Uterus (tissue), 3 donors: ENCODE measurements at regions not wholly inside any gene's neighbourhood (a gene's known extent, or its start where the extent isn't known, plus 50 kb on each side); places are given as distances from the start of the nearest gene placed in this dataset.

Source experiments
- DNase-seq, 2 donors: peaks; one replicate each; pipeline ENCODE4 v3.0.0-alpha.2; 2019 to 2020
- H3K27ac ChIP-seq, 2 donors: fragments of 200-600 bp; sonication (generic); 1 replicate in 1 of 2; 2 replicates in 1 of 2; pipeline ENCODE4 v1.5.1; 2016 to 2018
- H3K27me3 ChIP-seq, 2 donors: fragments of 200-600 bp; sonication (generic); one replicate each; pipeline ENCODE4 v1.5.1; 2018 to 2019; ENCODE audit warnings: control low read depth in 1 of 2
- H3K36me3 ChIP-seq, 2 donors: fragments of 200-600 bp; sonication (generic); one replicate each; pipeline ENCODE4 v1.5.1; 2019; ENCODE audit warnings: control low read depth in 1 of 2
- H3K4me1 ChIP-seq, 2 donors: fragments of 200-600 bp; sonication (generic); one replicate each; pipeline ENCODE4 v1.5.1; 2018 to 2019; ENCODE audit warnings: control low read depth in 1 of 2
- H3K4me3 ChIP-seq, 2 donors: fragments of 200-600 bp; sonication (generic); 1 replicate in 1 of 2; 2 replicates in 1 of 2; pipeline ENCODE4 v1.5.1; 2018 to 2019; ENCODE audit warnings: mild to moderate bottlenecking in 1 of 2
- H3K9me3 ChIP-seq, 2 donors: fragments of 200-600 bp; sonication (generic); one replicate each; pipeline ENCODE4 v1.5.1; 2019; ENCODE audit warnings: control low read depth in 1 of 2
- CTCF ChIP-seq, 4 experiments: fragments of 200-600 bp in 2 of 4; fragments of 450-650 bp in 2 of 4; sonication (generic) in 2 of 4; IDR thresholded peaks; one replicate each; pipeline ENCODE4 v1.5.1; 2016 to 2019; ENCODE audit warnings: antibody characterized with exemption in 4 of 4, mild to moderate bottlenecking in 2 of 4, moderate library complexity in 1 of 4
- POLR2A ChIP-seq, 2 donors: fragments of 450-650 bp; IDR thresholded peaks; one replicate each; pipeline ENCODE4 v1.6.1; 2016; ENCODE audit warnings: antibody characterized with exemption in 2 of 2, mild to moderate bottlenecking in 1 of 2, moderate library complexity in 1 of 2
- intact Hi-C: fragments of 100-400 bp; cut with DNase I; formaldehyde crosslinking; loops from one replicate; pipeline ENCODE4 v1.15.1; 2023; ENCODE audit warnings: low total_unique reads
- donor health status: DM: yes; HTN: yes; CAD: no.

- Histone ChIP-seq H3K27me3 (no peaks in the 10 kb centered on the region), H3K27ac (no peak overlapping the region), H3K36me3 (no peaks in the 10 kb centered on the region), H3K9me3 (no peaks in the 10 kb centered on the region), H3K4me1 (no peaks in the 10 kb centered on the region), H3K4me3 (no peak overlapping the region)
- no peak for DNase-seq
- intact Hi-C loops = no loop called here
- no peak for TF ChIP-seq CTCF (IDR thresholded peaks at IDR 0.05)
- TF ChIP-seq POLR2A (IDR thresholded peaks at IDR 0.05) = no peak
These were observed 124.4 kb upstream of the KLHL29 start for GRCh38 chr2:23260621-23261020.

- no peak overlapping the region for H3K4me3 ChIP-seq
- H3K27me3 ChIP-seq = no peaks in the 10 kb centered on the region
- no peaks in the 10 kb centered on the region for H3K4me1 ChIP-seq
- no peaks in the 10 kb centered on the region for H3K9me3 ChIP-seq
- TF ChIP-seq POLR2A (IDR thresholded peaks at IDR 0.05) = no peak
- H3K36me3 ChIP-seq = no peaks in the 10 kb centered on the region
- no peak for DNase-seq
- intact Hi-C loops = no loop called here
- H3K27ac ChIP-seq = no peak overlapping the region
These were observed 116.3 kb upstream of the KLHL29 start for GRCh38 chr2:23268467-23269263.

GRCh38 chr2:23269747-23270146 is 115.2 kb upstream of the KLHL29 start:
- H3K27ac ChIP-seq = no peak overlapping the region
- intact Hi-C loops = no loop called here
- TF ChIP-seq CTCF (IDR thresholded peaks at IDR 0.05) (no peak), POLR2A (IDR thresholded peaks at IDR 0.05) (no peak)
- no peak for DNase-seq
- no peaks in the 10 kb centered on the region for H3K27me3 ChIP-seq
- no peaks in the 10 kb centered on the region for H3K4me1 ChIP-seq
- no peaks in the 10 kb centered on the region for H3K36me3 ChIP-seq
- no peak overlapping the region for H3K4me3 ChIP-seq
- H3K9me3 ChIP-seq = no peaks in the 10 kb centered on the region

GRCh38 chr2:23270810-23271209 is 114.2 kb upstream of the KLHL29 start:
- TF ChIP-seq POLR2A (IDR thresholded peaks at IDR 0.05) (no peak), CTCF (IDR thresholded peaks at IDR 0.05) (no peak)

GRCh38 chr2:23271230-23271629 is 113.7 kb upstream of the KLHL29 start:
- no peak for DNase-seq
- no peaks in the 10 kb centered on the region for H3K36me3 ChIP-seq
- H3K27ac ChIP-seq = no peak overlapping the region
- H3K4me1 ChIP-seq = no peaks in the 10 kb centered on the region
- no peaks in the 10 kb centered on the region for H3K9me3 ChIP-seq
- no peak overlapping the region for H3K4me3 ChIP-seq
- intact Hi-C loops = no loop called here
- TF ChIP-seq POLR2A (IDR thresholded peaks at IDR 0.05) = no peak
- TF ChIP-seq CTCF (IDR thresholded peaks at IDR 0.05) = no peak
- no peaks in the 10 kb centered on the region for H3K27me3 ChIP-seq

More at GRCh38 chr2:23270810-23271209, 114.2 kb upstream of the KLHL29 start:
- no peaks in the 10 kb centered on the region for H3K27me3 ChIP-seq
- H3K9me3 ChIP-seq = no peaks in the 10 kb centered on the region
- H3K4me3 ChIP-seq = no peak overlapping the region
- no peaks in the 10 kb centered on the region for H3K36me3 ChIP-seq
- no peak for DNase-seq
- H3K27ac ChIP-seq = no peak overlapping the region
- no peaks in the 10 kb centered on the region for H3K4me1 ChIP-seq
- intact Hi-C loops = no loop called here
